ENCODE measurements at regions not wholly inside any gene's neighbourhood (a gene's known extent, or its start where the extent isn't known, plus 50 kb on each side); places are given as distances from the start of the nearest gene placed in this dataset.

- no peak for DNase-seq (ENCODE audit: low spot score)
- TF ChIP-seq, protein P1, sequence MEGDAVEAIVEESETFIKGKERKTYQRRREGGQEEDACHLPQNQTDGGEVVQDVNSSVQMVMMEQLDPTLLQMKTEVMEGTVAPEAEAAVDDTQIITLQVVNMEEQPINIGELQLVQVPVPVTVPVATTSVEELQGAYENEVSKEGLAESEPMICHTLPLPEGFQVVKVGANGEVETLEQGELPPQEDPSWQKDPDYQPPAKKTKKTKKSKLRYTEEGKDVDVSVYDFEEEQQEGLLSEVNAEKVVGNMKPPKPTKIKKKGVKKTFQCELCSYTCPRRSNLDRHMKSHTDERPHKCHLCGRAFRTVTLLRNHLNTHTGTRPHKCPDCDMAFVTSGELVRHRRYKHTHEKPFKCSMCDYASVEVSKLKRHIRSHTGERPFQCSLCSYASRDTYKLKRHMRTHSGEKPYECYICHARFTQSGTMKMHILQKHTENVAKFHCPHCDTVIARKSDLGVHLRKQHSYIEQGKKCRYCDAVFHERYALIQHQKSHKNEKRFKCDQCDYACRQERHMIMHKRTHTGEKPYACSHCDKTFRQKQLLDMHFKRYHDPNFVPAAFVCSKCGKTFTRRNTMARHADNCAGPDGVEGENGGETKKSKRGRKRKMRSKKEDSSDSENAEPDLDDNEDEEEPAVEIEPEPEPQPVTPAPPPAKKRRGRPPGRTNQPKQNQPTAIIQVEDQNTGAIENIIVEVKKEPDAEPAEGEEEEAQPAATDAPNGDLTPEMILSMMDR (IDR thresholded peaks at IDR 0.05; ENCODE audit: extremely low read depth, missing control alignments): no peak
These were observed 1495.2 kb downstream of the MAT2B start for GRCh38 chr5:165000479-165001190.

DNA sequence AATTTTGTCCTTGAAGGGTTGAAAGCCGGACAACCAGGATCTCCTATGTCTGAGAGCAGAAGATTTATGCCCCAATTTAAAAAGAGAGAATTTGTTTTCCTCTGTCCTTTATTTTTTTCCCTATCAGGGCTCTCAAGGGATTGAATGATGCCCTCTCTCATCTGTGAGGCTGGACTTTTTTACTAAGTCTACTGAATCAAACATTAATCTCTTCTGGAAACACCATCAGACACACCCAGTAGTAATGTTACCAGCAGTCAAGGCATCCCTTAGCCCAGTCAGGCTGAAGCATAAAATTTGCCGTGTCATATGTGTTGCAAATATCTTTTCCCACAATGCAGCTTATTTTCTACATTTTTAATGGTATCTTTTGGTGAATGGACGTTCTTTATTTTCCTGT, 1497.9 kb downstream of the MAT2B start:
- no peak for DNase-seq (ENCODE audit: low spot score)
- TF ChIP-seq, protein P1 (IDR thresholded peaks at IDR 0.05; ENCODE audit: extremely low read depth, missing control alignments): no peak

- DNase-seq (ENCODE audit: low spot score): no peak
- TF ChIP-seq, protein P1 (IDR thresholded peaks at IDR 0.05; ENCODE audit: extremely low read depth, missing control alignments): no peak
These were observed 1498.8 kb downstream of the MAT2B start for GRCh38 chr5:165004175-165004574.

DNA sequence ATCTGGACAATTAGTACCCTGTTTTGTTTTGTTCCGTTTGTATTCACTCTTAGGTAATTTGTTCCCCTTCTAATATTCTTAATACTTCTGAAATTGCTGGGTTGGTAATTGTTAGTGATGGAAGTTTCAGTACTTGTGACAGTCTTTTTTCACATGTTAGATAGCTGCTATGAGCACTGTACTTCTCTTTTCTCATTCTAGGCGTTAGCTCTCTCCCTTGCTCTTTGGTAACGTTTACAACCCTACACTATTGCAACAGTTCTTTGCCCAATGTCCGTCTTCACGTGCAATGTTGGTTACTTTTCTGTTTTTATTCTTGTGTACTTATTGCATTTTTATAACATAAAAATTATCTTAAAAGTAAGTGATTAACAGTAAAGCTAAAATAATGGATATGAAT, 1509.0 kb downstream of the MAT2B start:
- TF ChIP-seq, protein P1 (IDR thresholded peaks at IDR 0.05; ENCODE audit: extremely low read depth, missing control alignments): no peak
- no peak for DNase-seq (ENCODE audit: low spot score)

- no peak for DNase-seq (ENCODE audit: low spot score)
- TF ChIP-seq, protein P1 (IDR thresholded peaks at IDR 0.05; ENCODE audit: extremely low read depth, missing control alignments): no peak
These were observed 1509.7 kb downstream of the MAT2B start for GRCh38 chr5:165015126-165015525.

DNA sequence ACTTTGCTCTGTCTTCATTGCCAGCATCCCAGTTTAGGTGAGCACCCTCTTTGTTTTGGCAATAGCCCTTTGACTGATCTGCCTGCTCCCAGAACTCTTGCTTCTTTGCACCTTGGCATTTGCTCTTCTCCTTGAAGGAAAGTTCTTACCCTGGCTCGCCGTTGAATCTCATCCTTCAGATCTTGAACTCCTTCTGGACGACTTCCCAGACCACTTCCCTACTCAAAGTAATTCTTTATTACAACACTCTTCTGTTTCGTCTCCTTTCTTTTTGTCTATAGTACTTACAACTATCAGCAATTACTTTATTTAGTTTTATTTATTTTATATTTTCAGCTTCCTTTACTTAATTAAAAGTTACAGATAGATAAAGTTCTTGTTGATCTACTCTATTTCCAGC, 1510.1 kb downstream of the MAT2B start:
- TF ChIP-seq, protein P1 (IDR thresholded peaks at IDR 0.05; ENCODE audit: extremely low read depth, missing control alignments): no peak
- DNase-seq (ENCODE audit: low spot score): no peak

- DNase-seq (ENCODE audit: low spot score): no peak
- TF ChIP-seq, protein P1 (IDR thresholded peaks at IDR 0.05; ENCODE audit: extremely low read depth, missing control alignments): no peak
These were observed 1521.6 kb downstream of the MAT2B start for GRCh38 chr5:165026971-165027370.
